ENCODE measurements at regions not wholly inside any gene's neighbourhood (a gene's known extent, or its start where the extent isn't known, plus 50 kb on each side); places are given as distances from the start of the nearest gene placed in this dataset.
A peak's percentile ranks its signal among the peaks of the same experiment; 100 is the strongest.
"Not testable (repeated sequence)": the region's sequence is repeated elsewhere in the genome, so short reads cannot be mapped to it uniquely, and the experiment has no call there.

DNA sequence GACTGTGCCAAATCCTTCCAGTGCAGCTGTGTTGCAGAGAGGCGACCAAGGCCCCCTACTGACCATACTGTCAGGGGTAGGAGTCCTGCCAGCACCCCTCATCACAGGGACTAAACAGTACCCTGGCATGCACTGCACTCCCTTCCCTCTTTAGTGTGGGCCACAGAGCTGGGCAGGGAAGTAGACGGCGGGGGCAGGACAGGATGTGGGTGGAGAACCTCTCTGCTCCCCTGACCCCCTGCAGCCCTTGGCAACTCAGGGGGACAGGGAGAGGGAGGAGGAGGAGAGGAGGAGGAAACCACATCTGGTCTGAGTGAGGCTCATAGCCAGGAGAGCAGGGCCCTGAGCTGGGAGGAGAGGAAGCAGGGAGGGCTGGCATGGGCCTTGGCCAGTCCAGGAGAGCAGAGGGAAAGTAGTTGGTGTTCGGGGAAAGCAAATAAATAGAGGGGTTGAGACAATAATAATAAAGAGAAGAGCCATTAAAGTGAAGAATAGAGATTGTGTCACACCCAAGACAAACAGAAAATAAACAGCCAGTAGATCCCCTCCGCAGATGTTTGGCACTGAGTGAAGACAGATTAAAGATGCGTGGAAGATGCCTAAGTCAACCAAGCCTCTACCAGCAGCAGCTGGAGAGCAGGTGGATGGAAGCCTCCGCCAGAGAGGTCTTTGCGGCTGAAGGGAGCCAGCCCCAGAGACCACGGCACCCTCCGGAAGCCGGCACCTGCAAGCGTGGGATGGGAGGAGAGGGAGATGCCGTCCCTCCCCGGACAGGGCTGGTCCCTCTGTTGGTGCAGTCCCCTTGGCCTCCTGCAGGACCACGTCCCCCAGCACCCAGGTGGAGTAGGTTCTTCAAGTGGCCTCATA lies 61.5 kb downstream of the RPUSD4 start:
- DNase-seq: peak; percentile 51

DNA sequence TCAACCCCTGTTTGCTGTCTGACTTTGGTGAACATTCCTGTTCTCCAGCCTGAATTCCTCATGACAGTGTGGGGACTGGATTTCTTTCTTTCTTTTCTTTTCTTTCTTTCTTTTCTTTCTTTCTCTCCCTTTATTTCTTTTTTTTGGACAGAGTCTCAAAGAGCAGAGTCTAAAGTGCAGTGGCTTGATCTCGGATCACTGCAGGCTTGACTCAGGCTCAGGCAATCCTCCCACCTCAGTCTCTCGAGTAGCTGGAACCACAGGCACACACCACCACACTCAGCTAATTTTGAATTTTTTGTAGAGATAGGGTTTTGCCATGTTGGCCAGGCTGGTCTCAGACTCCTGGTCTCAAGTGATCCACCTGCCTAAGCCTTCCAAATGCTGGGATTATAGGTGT lies 63.1 kb downstream of the RPUSD4 start:
- DNase-seq: no peak

DNA sequence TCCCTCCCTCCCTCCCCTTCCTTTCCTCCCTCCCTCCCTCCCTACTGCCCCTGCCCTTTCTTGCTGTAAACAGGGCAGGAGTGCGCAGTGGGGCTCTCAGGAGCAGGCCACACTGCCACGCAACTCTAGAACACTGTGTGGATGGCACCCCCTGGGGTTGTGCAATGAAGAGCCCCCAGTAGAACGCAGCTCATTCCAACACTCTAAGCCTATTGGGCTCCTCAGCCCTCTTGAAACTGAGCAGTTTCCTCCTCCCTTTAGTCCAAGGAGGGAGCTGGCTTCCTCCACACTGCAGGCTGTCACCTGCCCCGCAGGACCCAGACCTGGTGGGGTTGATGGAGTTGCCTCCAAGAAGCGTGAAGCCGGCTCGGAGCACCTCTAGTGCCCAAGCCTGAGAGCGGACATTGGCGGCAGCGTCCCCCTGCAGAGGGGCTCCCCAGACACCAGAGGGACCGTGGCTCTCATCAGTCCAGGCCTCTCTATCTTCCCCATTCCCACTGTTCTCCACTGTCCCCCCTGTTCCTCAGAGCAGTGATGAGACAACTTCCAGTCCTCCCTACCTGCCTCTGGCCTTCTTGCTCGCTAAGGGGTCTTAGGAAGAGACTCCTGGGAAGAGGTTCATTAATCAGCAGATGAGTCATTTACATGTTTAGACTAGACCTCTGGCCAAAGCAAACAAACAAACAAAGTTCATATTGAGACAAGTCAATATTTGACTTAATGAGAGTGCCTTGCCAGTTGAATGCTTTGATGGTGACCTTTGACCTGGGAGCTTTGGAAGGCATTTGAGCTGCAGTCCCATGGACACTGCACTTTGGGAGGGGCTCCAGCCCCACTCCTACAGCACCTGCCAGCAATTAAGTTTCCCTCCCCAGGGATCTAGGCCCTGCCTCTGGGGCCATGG lies 64.0 kb downstream of the RPUSD4 start:
- peak; percentile 57 for DNase-seq

- peak; percentile 79 for DNase-seq
Observed at GRCh38 chr11:126146454-126147192, 64.8 kb downstream of the RPUSD4 start.

- no peak for DNase-seq
Observed at GRCh38 chr11:126145954-126146353, 65.5 kb downstream of the RPUSD4 start.

DNA sequence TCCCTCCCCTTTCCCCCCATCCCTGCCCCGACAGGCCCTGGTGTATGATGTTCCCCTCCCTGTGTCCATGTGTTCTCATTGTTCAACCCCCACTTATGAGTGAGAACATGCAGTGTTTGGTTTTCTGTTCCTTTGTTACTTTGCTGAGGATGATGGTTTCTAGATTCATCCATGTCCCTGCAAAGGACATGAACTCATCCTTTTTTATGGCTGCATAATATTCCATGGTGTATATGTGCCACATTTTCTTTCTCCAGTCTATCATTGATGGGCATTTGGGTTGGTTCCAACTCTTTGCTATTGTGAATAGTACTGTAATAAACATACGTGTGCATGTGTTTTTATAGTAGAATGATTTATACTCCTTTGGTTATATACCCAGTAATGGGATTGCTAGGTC lies 68.0 kb downstream of the RPUSD4 start:
- not testable (repeated sequence) for DNase-seq

- DNase-seq: peak; percentile 73
Observed at GRCh38 chr11:126140926-126141280, 70.5 kb downstream of the RPUSD4 start.

GRCh38 chr11:126140201-126140925 lies 71.1 kb downstream of the RPUSD4 start:
- DNase-seq: peak; percentile 47

DNA sequence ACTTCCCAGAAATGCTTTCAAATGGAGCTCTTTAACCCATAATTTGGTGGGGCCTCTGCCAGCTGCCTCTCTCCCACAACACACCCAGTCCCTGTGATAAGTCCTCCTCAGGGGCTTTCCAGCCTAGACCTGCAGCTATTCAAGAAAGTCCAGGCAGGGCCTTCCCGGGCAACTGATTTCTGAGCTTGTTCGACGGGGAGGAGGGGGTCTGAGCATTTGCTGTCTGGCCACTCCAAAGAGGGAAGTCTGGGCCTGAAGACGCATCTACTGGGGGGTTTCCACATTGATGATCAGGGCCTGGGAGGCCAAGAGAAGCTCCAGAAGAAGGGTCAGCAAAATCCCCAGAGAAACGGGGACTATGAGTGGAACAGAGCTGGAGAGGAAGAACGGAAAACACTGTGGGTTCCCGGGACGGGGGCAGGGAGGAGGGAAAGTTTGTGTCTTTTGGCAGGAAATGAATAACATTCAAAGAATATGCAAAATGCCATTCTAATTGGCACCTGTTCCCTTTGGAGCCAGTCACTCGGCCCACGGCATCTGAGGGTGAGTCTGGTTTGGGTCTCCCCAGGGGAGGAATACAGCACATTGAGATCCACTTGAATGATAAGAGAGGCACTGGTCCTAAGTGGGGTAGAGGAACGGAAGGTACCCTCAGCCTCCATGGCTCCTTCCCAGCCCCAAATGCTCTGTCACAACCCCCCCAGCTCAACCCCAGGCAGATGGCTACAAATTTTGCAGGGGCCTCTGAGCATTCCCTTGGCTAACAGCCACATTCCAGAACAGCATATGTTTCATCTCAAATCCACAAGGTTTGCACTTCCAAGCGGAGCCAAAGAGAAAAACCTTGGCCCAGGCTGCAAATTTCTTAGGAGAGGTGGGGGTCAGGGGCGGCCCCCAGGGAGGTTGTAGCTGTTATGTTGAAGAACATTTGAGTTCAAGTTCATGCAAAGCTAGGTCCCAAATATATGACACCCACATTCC lies 72.0 kb downstream of the RPUSD4 start:
- no peak for DNase-seq

DNA sequence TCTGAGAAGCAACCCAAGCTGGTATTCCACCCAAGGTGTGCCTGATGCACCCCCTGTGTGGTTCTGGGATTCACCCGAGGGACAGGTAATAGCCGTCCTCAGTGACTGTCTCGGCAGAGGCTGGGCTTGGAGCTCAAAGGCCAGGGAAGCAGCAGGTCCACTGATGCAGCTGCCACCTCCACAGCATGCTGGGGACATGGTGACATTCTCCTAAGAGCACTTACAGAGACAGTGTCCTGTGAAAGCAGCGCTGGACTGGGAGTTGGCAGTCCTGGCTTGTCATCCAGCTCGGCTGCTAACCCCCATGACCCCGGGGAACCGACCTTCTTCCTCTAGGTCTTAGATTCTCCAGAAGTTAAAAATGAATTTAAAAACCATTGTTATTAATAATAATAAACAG lies 72.8 kb downstream of the RPUSD4 start:
- no peak for DNase-seq

- DNase-seq: no peak
Observed at GRCh38 chr11:126137136-126137535, 74.3 kb downstream of the RPUSD4 start.

DNA sequence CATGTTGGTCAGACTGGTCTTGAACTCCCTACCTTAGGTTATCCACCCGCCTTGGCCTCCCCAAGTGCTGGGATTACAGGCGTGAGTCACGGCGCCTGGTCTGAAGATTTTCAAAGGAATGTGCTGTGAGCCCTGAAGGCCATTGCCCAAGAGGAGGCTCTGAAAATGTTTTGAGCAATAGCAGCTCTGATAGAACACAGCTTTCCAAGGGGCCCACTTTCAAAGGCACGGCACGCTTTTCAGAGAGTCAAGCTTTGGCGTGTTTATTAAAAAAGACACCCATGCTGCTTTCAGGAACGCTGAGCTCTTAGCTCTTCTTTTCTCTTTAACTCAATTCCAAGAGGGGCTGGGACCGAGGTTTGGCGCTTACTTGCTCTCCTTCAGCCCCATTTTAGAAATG lies 73.8 kb upstream of the CDON start:
- no peak for DNase-seq

DNA sequence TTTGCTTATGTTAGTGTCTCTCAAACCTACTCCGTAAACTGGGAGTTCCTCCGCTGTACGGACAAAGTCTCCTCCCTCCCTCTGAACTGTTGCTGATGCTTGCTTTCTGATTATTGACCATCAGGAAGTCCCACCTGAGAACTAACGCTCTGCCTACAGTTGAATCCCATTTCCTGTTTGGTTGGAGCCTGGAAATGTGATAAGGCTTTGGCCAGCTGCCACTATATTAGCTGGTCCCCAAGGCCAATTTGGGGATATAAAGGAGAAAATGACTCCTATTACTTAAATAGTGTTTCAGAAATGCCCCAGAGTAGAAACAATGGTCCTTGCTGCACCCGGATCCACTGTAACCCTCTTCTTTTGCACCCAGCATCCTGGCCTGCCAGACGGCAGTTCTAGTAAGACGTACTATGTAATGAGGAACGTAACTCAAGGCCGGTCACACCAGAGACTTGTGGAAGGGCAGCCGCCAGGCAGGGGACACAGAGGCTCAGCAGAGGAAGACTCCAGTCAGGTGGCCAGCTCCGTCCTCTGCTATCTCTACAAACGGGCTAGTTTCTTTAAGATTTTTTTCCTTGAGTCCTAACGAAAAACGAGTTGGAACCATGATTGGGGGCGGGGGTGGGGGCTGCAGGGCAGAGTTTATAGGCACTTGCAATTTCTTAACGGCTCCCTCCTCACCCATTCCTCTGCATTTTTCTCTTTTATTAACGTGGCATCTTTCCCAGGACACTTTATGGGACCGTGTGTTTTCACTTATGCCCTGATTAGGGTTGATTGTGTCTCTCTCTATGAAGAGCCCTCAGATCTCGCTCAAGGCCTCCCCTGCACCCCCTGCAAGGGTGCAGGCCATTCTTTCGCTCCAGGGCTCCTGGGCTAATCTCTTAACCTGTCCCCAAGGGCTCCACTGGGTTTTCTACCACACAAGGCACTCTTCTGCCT lies 72.8 kb upstream of the CDON start:
- DNase-seq: peak; percentile 38

DNA sequence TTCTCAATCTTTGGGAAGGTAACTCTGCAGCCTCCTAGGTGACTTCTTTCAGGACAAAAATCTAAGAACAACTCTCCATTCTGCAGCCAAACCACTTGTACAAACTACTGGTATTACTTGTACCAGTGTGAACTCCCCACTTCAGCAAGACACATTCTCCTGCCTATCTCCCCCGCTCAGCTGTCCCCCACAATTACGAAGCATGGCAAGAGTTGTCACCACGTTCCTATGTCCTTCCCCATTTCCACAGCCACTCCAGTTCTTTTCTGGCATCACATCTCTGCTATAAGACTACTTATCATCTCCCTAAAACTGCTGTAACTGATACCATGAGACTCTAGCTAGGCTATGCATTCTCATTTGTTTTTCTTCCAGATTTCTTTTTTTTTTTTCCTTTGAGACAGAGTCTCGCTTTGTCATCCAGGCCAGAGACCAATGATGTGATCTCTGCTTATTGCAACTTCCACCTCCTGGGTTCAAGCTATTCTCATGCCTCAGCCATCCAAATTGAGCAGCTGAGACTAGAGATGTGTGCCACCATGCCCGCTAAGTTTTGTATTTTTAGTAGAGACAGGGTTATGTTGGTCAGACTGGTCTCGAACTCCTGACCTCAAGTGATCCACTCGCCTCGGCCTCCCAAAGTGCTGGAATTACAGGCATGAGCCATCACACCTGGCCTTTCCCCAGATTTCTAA lies 71.9 kb upstream of the CDON start:
- no peak for DNase-seq

DNA sequence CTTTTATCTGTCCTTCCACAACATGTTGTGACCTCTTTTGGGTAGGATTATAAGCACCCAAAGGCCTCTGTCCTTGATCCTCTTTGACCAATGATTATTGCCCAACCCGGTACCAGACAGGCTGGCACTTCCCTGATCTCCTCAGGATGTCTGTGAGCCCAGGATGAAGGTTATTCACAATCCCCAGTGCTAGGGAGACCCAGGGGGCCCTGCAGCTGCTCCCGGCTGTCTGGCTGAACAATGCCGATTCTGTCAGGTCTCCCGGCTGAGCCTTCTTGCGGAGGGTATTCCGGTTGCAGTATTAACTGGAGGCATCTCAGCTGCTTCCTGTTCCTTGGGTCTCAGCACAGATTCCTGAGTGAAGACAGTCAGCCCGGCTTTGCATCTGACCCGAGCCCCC lies 71.2 kb upstream of the CDON start:
- peak; percentile 56 for DNase-seq

DNA sequence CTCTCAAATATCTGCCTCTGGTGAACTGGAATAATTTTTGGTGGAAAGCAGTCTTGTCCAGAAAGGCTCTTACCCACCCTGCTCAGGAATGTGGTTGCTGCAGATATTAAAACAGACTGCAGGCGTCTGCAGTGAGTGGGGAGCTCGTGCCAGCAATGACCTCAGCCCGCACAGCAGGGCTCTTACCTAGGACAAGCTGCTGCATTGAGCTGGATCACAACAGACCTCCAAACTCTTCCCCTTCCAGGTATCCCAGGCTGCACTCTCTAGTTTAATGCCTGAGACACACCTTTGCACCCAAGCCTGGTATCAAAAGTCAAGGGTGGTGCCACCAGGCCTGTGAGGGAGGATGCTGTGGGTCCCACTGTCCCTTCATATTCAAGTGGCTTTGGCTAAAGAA lies 69.7 kb upstream of the CDON start:
- peak; percentile 63 for DNase-seq

GRCh38 chr11:126130781-126131180 lies 68.1 kb upstream of the CDON start:
- not testable (repeated sequence) for DNase-seq

GRCh38 chr11:126129727-126130671 lies 67.3 kb upstream of the CDON start:
- DNase-seq: peak; percentile 69

Data from NCI-H69 (cell line).